Neural progenitor cell (in vitro differentiated cells): ENCODE measurements at regions not wholly inside any gene's neighbourhood (a gene's known extent, or its start where the extent isn't known, plus 50 kb on each side); places are given as distances from the start of the nearest gene placed in this dataset.

ENCODE experiments used
- DNase-seq: peaks from one replicate; pipeline ENCODE4 v3.0.0-alpha.2; 2016; ENCODE audit warnings: low spot score
- H2AFZ ChIP-seq: fragments of 200-600 bp; sonication (generic); replicated peaks from 2 replicates; pipeline ENCODE4 v1.6.1; 2016; ENCODE audit warnings: antibody characterized with exemption
- H3F3A ChIP-seq: fragments of 200-600 bp; sonication (generic); 2 replicates; pipeline ENCODE4 v1.6.1; 2016; ENCODE audit warnings: antibody characterized with exemption, low read depth
- H3K27ac ChIP-seq: fragments of 200-600 bp; sonication (generic); 2 replicates; pipeline ENCODE4 v1.5.1; 2016; ENCODE audit warnings: mild to moderate bottlenecking
- H3K27me3 ChIP-seq: fragments of 200-600 bp; sonication (generic); 2 replicates; pipeline ENCODE4 v1.6.1; 2016; ENCODE audit warnings: mild to moderate bottlenecking, moderate library complexity
- H3K36me3 ChIP-seq: fragments of 200-600 bp; sonication (generic); 2 replicates; pipeline ENCODE4 v1.5.1; 2016
- H3K4me1 ChIP-seq: fragments of 200-600 bp; sonication (generic); 2 replicates; pipeline ENCODE4 v1.6.1; 2016; ENCODE audit warnings: mixed run types
- H3K4me2 ChIP-seq: fragments of 200-600 bp; sonication (generic); 2 replicates; pipeline ENCODE4 v1.6.1; 2016
- H3K4me3 ChIP-seq: fragments of 200-600 bp; sonication (generic); 2 replicates; pipeline ENCODE4 v1.5.1; 2016
- H3K79me2 ChIP-seq: fragments of 200-600 bp; sonication (generic); 2 replicates; pipeline ENCODE4 v1.6.1; 2016; ENCODE audit warnings: low read depth
- H3K9ac ChIP-seq: fragments of 200-600 bp; sonication (generic); 2 replicates; pipeline ENCODE4 v1.6.1; 2016
- H3K9me3 ChIP-seq: fragments of 200-600 bp; sonication (generic); 2 replicates; pipeline ENCODE4 v1.5.1; 2016; ENCODE audit warnings: low read depth
- H4K20me1 ChIP-seq: fragments of 200-600 bp; sonication (generic); 2 replicates; pipeline ENCODE4 v1.6.1; 2016; ENCODE audit warnings: low read depth
- H3K27ac Mint-ChIP-seq: 3 replicates; pipeline ENCODE4 v1.8.0; 2021; ENCODE audit warnings: mixed read lengths
- H3K27me3 Mint-ChIP-seq: 2 replicates; pipeline ENCODE4 v1.8.0; 2022; ENCODE audit warnings: low read depth, mild to moderate bottlenecking, inconsistent platforms, moderate library complexity, mixed read lengths; ENCODE audit not compliant: insufficient read depth
- H3K36me3 Mint-ChIP-seq: 3 replicates; pipeline ENCODE4 v1.8.0; 2021; ENCODE audit warnings: mixed read lengths
- H3K4me1 Mint-ChIP-seq: 3 replicates; pipeline ENCODE4 v1.8.0; 2021; ENCODE audit warnings: mixed read lengths
- H3K4me3 Mint-ChIP-seq: 3 replicates; pipeline ENCODE4 v1.8.0; 2021; ENCODE audit warnings: mild to moderate bottlenecking, moderate library complexity, mixed read lengths
- H3K9me3 Mint-ChIP-seq: 3 replicates; pipeline ENCODE4 v1.8.0; 2020; ENCODE audit warnings: mixed read lengths
- CTCF ChIP-seq: fragments of 200-600 bp; sonication (generic); IDR thresholded peaks from 2 replicates; pipeline ENCODE4 v1.5.1; 2017; ENCODE audit warnings: antibody characterized with exemption, mild to moderate bottlenecking
- EZH2 ChIP-seq: fragments of 200-600 bp; sonication (generic); IDR thresholded peaks from 2 replicates; pipeline ENCODE4 v1.6.1; 2017; ENCODE audit warnings: antibody characterized with exemption, mild to moderate bottlenecking, moderate library complexity
- EZH2phosphoT487 ChIP-seq: fragments of 200-600 bp; sonication (generic); IDR thresholded peaks from 2 replicates; pipeline ENCODE4 v1.6.1; 2017; ENCODE audit warnings: antibody characterized with exemption

- no peak overlapping the region for H3K27ac ChIP-seq
- H2AFZ ChIP-seq: no peak overlapping the region
- Mint-ChIP-seq H3K27ac (no peak overlapping the region), H3K4me1 (no peaks in the 10 kb centered on the region), H3K9me3 (peaks cover 11% of the 10 kb centered on the region), H3K36me3 (peaks cover 2% of the 10 kb centered on the region), H3K27me3 (no peaks in the 10 kb centered on the region), H3K4me3 (no peak overlapping the region)
- no peak for DNase-seq
- TF ChIP-seq EZH2phosphoT487 (no peak), EZH2 (no peak), CTCF (no peak)
- H3K4me1 ChIP-seq: no peaks in the 10 kb centered on the region
- no peaks in the 10 kb centered on the region for H3K36me3 ChIP-seq
- H3K9ac ChIP-seq: no peak overlapping the region
- H3F3A ChIP-seq: no peaks in the 10 kb centered on the region
- no peaks in the 10 kb centered on the region for H3K79me2 ChIP-seq
- H3K4me3 ChIP-seq: no peak overlapping the region
- H3K27me3 ChIP-seq: no peaks in the 10 kb centered on the region
- H3K4me2 ChIP-seq: no peak overlapping the region
- no peaks in the 10 kb centered on the region for H4K20me1 ChIP-seq
- H3K9me3 ChIP-seq: no peaks in the 10 kb centered on the region
These were observed 98.0 kb upstream of the KIF2B start for GRCh38 chr17:53724726-53725125.

DNA sequence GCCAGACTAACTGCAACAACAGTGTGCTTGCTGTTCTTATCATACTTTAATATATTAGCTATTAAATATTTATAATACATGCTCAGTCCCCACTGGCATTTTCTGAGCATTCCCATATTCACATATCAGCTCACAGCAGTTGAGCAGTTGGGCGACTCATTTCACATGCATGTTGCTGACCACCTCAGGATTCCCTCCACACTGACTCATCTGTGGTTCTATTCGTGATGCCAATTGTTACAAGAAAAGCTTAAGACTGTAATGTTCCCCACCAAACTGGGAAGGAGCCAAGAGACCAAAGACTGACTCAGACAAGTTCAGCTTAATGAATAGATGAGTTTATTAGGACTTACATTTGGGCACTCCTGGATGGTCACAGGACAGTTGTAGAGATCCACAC lies 100.3 kb upstream of the KIF2B start:
- Histone ChIP-seq H4K20me1 (no peaks in the 10 kb centered on the region), H3K4me3 (no peak overlapping the region), H3K79me2 (no peaks in the 10 kb centered on the region), H3K36me3 (no peaks in the 10 kb centered on the region), H3K27ac (no peak overlapping the region), H3K9ac (no peak overlapping the region), H3K27me3 (no peaks in the 10 kb centered on the region), H3F3A (no peaks in the 10 kb centered on the region), H3K9me3 (no peaks in the 10 kb centered on the region), H2AFZ (no peak overlapping the region), H3K4me2 (no peak overlapping the region), H3K4me1 (no peaks in the 10 kb centered on the region)
- no peaks in the 10 kb centered on the region for H3K4me1 Mint-ChIP-seq
- H3K4me3 Mint-ChIP-seq: no peak overlapping the region
- TF ChIP-seq CTCF (no peak), EZH2phosphoT487 (no peak), EZH2 (no peak)
- H3K27ac Mint-ChIP-seq: no peak overlapping the region
- H3K27me3 Mint-ChIP-seq: no peaks in the 10 kb centered on the region
- peaks cover 6% of the 10 kb centered on the region for H3K9me3 Mint-ChIP-seq
- H3K36me3 Mint-ChIP-seq: no peaks in the 10 kb centered on the region
- DNase-seq: no peak

DNA sequence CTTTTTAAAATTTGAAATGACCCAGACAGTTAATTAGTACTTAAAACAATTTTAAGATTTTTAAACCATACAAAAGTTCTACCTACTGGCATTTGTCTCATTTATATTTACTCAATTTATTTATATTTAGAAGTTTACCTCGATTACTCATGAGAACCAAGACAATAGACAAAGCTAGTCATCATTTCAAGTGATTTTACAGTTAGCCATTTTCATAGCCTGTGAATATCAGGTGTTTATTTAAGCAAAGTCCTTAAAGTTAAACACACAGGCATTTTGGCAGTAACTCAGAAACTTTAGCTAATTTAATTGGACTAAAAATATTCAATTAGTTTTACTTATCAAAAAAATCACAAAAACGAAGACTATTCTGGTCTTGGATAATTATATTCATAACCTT lies 101.6 kb upstream of the KIF2B start:
- Histone ChIP-seq H3K27me3 (no peaks in the 10 kb centered on the region), H2AFZ (no peak overlapping the region), H3K9me3 (no peaks in the 10 kb centered on the region), H3K4me2 (no peak overlapping the region), H3K79me2 (no peaks in the 10 kb centered on the region), H3K27ac (no peak overlapping the region), H3F3A (no peaks in the 10 kb centered on the region), H3K36me3 (no peaks in the 10 kb centered on the region), H3K4me1 (no peaks in the 10 kb centered on the region), H3K4me3 (no peak overlapping the region), H4K20me1 (no peaks in the 10 kb centered on the region), H3K9ac (no peak overlapping the region)
- no peak for TF ChIP-seq EZH2
- TF ChIP-seq CTCF: no peak
- no peak for TF ChIP-seq EZH2phosphoT487
- no peaks in the 10 kb centered on the region for H3K4me1 Mint-ChIP-seq
- no peak overlapping the region for H3K27ac Mint-ChIP-seq
- DNase-seq: no peak
- H3K4me3 Mint-ChIP-seq: no peak overlapping the region
- H3K27me3 Mint-ChIP-seq: no peaks in the 10 kb centered on the region
- no peaks in the 10 kb centered on the region for H3K36me3 Mint-ChIP-seq
- H3K9me3 Mint-ChIP-seq: peaks cover 9% of the 10 kb centered on the region

DNA sequence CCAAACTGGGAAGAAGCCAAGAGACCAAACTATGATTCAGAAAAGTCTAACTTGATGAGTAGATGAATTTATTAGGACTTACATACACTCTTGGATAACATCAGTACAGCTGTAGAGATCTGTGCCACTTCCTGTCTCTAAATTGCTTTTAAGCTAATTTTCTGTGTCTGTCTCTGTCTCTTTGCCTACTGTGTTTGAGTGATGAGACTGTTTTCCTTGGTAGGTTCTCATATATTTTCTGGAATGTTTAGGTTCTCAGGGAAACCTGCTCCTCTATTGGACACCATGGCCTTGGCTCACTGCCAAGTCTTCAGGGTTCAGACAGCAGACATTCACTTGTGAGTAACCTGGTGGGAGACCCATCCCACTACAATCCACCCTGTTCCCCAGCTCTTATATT lies 103.5 kb upstream of the KIF2B start:
- no peak overlapping the region for H3K4me2 ChIP-seq
- peaks cover 5% of the 10 kb centered on the region for H3K9me3 Mint-ChIP-seq

More for the DNA sequence above, 103.5 kb upstream of the KIF2B start:
- Mint-ChIP-seq H3K27me3 (no peaks in the 10 kb centered on the region), H3K27ac (no peak overlapping the region), H3K4me1 (no peaks in the 10 kb centered on the region), H3K36me3 (no peaks in the 10 kb centered on the region), H3K4me3 (no peak overlapping the region)
- Histone ChIP-seq H4K20me1 (no peaks in the 10 kb centered on the region), H3K9ac (no peak overlapping the region), H3K27ac (no peak overlapping the region), H3K4me1 (no peaks in the 10 kb centered on the region), H3K36me3 (no peaks in the 10 kb centered on the region), H3K79me2 (no peaks in the 10 kb centered on the region), H3F3A (no peaks in the 10 kb centered on the region), H2AFZ (no peak overlapping the region), H3K4me3 (no peak overlapping the region), H3K27me3 (no peaks in the 10 kb centered on the region), H3K9me3 (no peaks in the 10 kb centered on the region)
- no peak for DNase-seq
- no peak for TF ChIP-seq EZH2phosphoT487
- no peak for TF ChIP-seq CTCF
- no peak for TF ChIP-seq EZH2
